HUES64 (cell line): ENCODE measurements at regions not wholly inside any gene's neighbourhood (a gene's known extent, or its start where the extent isn't known, plus 50 kb on each side); places are given as distances from the start of the nearest gene placed in this dataset.

ENCODE experiments used
- H3K27ac ChIP-seq: 2 replicates; pipeline ENCODE4 v1.7.0; 2013; ENCODE audit warnings: low read depth, low read length, inconsistent platforms
- H3K27me3 ChIP-seq: 2 replicates; pipeline ENCODE4 v1.6.1; 2013; ENCODE audit warnings: mild to moderate bottlenecking, low read length; ENCODE audit not compliant: insufficient read depth
- H3K36me3 ChIP-seq: 2 replicates; pipeline ENCODE4 v1.6.1; 2013; ENCODE audit warnings: mild to moderate bottlenecking, low read length; ENCODE audit not compliant: insufficient read depth
- H3K4me1 ChIP-seq: 2 replicates; pipeline ENCODE4 v1.6.1; 2013; ENCODE audit warnings: mild to moderate bottlenecking, low read length, moderate library complexity; ENCODE audit not compliant: insufficient read depth
- H3K4me3 ChIP-seq: 2 replicates; pipeline ENCODE4 v1.5.1; 2013; ENCODE audit warnings: mild to moderate bottlenecking, low read length, moderate library complexity
- H3K9ac ChIP-seq: 2 replicates; pipeline ENCODE4 v1.6.1; 2013; ENCODE audit warnings: mild to moderate bottlenecking, low read depth, low read length
- H3K9me3 ChIP-seq: 2 replicates; pipeline ENCODE4 v1.6.1; 2013; ENCODE audit warnings: low read depth, low read length; ENCODE audit not compliant: insufficient read depth
- WGBS: fragments of 150-250, 120-280 bp; methylation state at CpG from one replicate; pipeline ENCODE4 v1.1.7; 2013; ENCODE audit warnings: missing lambda C conversion rate; 5-methylcytosine and 5-hydroxymethylcytosine counted together

- 82% methylated on average over 2 of the region's 2 CpGs for WGBS
- Histone ChIP-seq H3K9me3 (no peaks in the 10 kb centered on the region), H3K4me3 (no peak overlapping the region), H3K4me1 (no peaks in the 10 kb centered on the region), H3K9ac (no peak overlapping the region), H3K27ac (no peak overlapping the region), H3K27me3 (no peaks in the 10 kb centered on the region; the same call in 1 of the 2 replicates), H3K36me3 (no peaks in the 10 kb centered on the region)
Measured at GRCh38 chr9:120338340-120338739, 241.6 kb downstream of the CDK5RAP2 start.

GRCh38 chr9:120337131-120337530 is 242.8 kb downstream of the CDK5RAP2 start:
- Histone ChIP-seq H3K27me3 (no peaks in the 10 kb centered on the region; the same call in 1 of the 2 replicates), H3K4me1 (no peaks in the 10 kb centered on the region), H3K4me3 (no peak overlapping the region), H3K9ac (no peak overlapping the region), H3K9me3 (no peaks in the 10 kb centered on the region), H3K36me3 (no peaks in the 10 kb centered on the region), H3K27ac (no peak overlapping the region)
- 92% methylated on average over 4 of the region's 4 CpGs for WGBS

GRCh38 chr9:120336753-120337090 is 243.2 kb downstream of the CDK5RAP2 start:
- Histone ChIP-seq H3K9ac (no peak overlapping the region), H3K4me1 (no peaks in the 10 kb centered on the region), H3K27me3 (no peaks in the 10 kb centered on the region; the same call in 1 of the 2 replicates), H3K9me3 (no peaks in the 10 kb centered on the region), H3K36me3 (no peaks in the 10 kb centered on the region), H3K4me3 (no peak overlapping the region), H3K27ac (no peak overlapping the region)
- 95% methylated on average over 4 of the region's 4 CpGs for WGBS

GRCh38 chr9:120336021-120336752 is 243.8 kb downstream of the CDK5RAP2 start:
- WGBS = 96% methylated on average over 5 of the region's 6 CpGs
- no peaks in the 10 kb centered on the region for H3K4me1 ChIP-seq
- H3K27me3 ChIP-seq = no peaks in the 10 kb centered on the region; the same call in 1 of the 2 replicates
- H3K36me3 ChIP-seq = no peaks in the 10 kb centered on the region
- H3K9me3 ChIP-seq = no peaks in the 10 kb centered on the region
- H3K9ac ChIP-seq = no peak overlapping the region
- no peak overlapping the region for H3K27ac ChIP-seq
- no peak overlapping the region for H3K4me3 ChIP-seq

- Histone ChIP-seq H3K27me3 (no peaks in the 10 kb centered on the region; the same call in 1 of the 2 replicates), H3K4me3 (no peak overlapping the region), H3K36me3 (no peaks in the 10 kb centered on the region), H3K9ac (no peak overlapping the region), H3K9me3 (no peaks in the 10 kb centered on the region), H3K27ac (no peak overlapping the region), H3K4me1 (no peaks in the 10 kb centered on the region)
- WGBS = 96% methylated on average over 3 of the region's 3 CpGs
Measured at GRCh38 chr9:120331913-120332312, 248.1 kb downstream of the CDK5RAP2 start.

- WGBS = 95% methylated on average over 2 of the region's 2 CpGs
- Histone ChIP-seq H3K4me3 (no peak overlapping the region), H3K27me3 (no peaks in the 10 kb centered on the region), H3K9ac (no peak overlapping the region), H3K27ac (no peak overlapping the region), H3K9me3 (no peaks in the 10 kb centered on the region), H3K36me3 (no peaks in the 10 kb centered on the region), H3K4me1 (0 out of 2 replicates have a peak, but pooled peaks cover 3% of the 10 kb centered on the region)
Measured at GRCh38 chr9:120330031-120330430, 249.9 kb downstream of the CDK5RAP2 start.

GRCh38 chr9:120327322-120327721 is 252.6 kb downstream of the CDK5RAP2 start:
- H3K9me3 ChIP-seq = no peaks in the 10 kb centered on the region
- no peak overlapping the region for H3K9ac ChIP-seq
- 98% methylated on average over 3 of the region's 3 CpGs for WGBS
- 0 out of 2 replicates have a peak, but pooled peaks cover 3% of the 10 kb centered on the region for H3K4me1 ChIP-seq
- H3K27ac ChIP-seq = no peak overlapping the region
- no peaks in the 10 kb centered on the region for H3K36me3 ChIP-seq
- no peaks in the 10 kb centered on the region for H3K27me3 ChIP-seq
- no peak overlapping the region for H3K4me3 ChIP-seq

GRCh38 chr9:120326049-120326693 is 253.8 kb downstream of the CDK5RAP2 start:
- H3K9me3 ChIP-seq = no peaks in the 10 kb centered on the region
- H3K4me1 ChIP-seq = 0 out of 2 replicates have a peak, but pooled peaks cover 3% of the 10 kb centered on the region

GRCh38 chr9:120324996-120325642 is 254.8 kb downstream of the CDK5RAP2 start:
- H3K4me1 ChIP-seq = 0 out of 2 replicates have a peak, but pooled peaks cover 3% of the 10 kb centered on the region
- H3K36me3 ChIP-seq = no peaks in the 10 kb centered on the region
- H3K9ac ChIP-seq = no peak overlapping the region
- no peak overlapping the region for H3K27ac ChIP-seq
- 49% methylated on average over 5 of the region's 5 CpGs for WGBS
- H3K27me3 ChIP-seq = no peaks in the 10 kb centered on the region
- H3K9me3 ChIP-seq = no peaks in the 10 kb centered on the region
- H3K4me3 ChIP-seq = no peak overlapping the region

More at GRCh38 chr9:120326049-120326693, 253.8 kb downstream of the CDK5RAP2 start:
- H3K27ac ChIP-seq = no peak overlapping the region
- no peak overlapping the region for H3K4me3 ChIP-seq
- H3K27me3 ChIP-seq = no peaks in the 10 kb centered on the region
- no peak overlapping the region for H3K9ac ChIP-seq
- 81% methylated on average over 4 of the region's 4 CpGs for WGBS
- H3K36me3 ChIP-seq = no peaks in the 10 kb centered on the region

GRCh38 chr9:120324461-120324860 is 255.5 kb downstream of the CDK5RAP2 start:
- H3K9ac ChIP-seq = no peak overlapping the region
- 93% methylated on average over 2 of the region's 2 CpGs for WGBS
- no peak overlapping the region for H3K27ac ChIP-seq
- H3K4me3 ChIP-seq = no peak overlapping the region
- 0 out of 2 replicates have a peak, but pooled peaks cover 3% of the 10 kb centered on the region for H3K4me1 ChIP-seq
- H3K27me3 ChIP-seq = no peaks in the 10 kb centered on the region
- no peaks in the 10 kb centered on the region for H3K9me3 ChIP-seq
- H3K36me3 ChIP-seq = no peaks in the 10 kb centered on the region

GRCh38 chr9:120323125-120323524 is 256.8 kb downstream of the CDK5RAP2 start:
- Histone ChIP-seq H3K9ac (no peak overlapping the region), H3K27ac (no peak overlapping the region), H3K36me3 (no peaks in the 10 kb centered on the region), H3K9me3 (no peaks in the 10 kb centered on the region), H3K27me3 (no peaks in the 10 kb centered on the region), H3K4me3 (no peak overlapping the region), H3K4me1 (0 out of 2 replicates have a peak, but pooled peaks cover 3% of the 10 kb centered on the region)
- WGBS = 80% methylated on average over 1 of the region's 1 CpG
